HepG2 (cell line): ENCODE measurements at regions not wholly inside any gene's neighbourhood (a gene's known extent, or its start where the extent isn't known, plus 50 kb on each side); places are given as distances from the start of the nearest gene placed in this dataset.

Source experiments
- AGO1 ChIP-seq: fragments of 200-400 bp; formaldehyde crosslinking; IDR thresholded peaks from 2 replicates; pipeline ENCODE4 v1.6.1; 2017; ENCODE audit warnings: mild to moderate bottlenecking, low read depth, low read length, moderate library complexity; ENCODE audit not compliant: poor library complexity, severe bottlenecking
- CBX2 ChIP-seq, 2 experiments: fragments of 200-600 bp in 1 of 2; sonication (generic); formaldehyde crosslinking in 1 of 2; IDR thresholded peaks; 2 replicates each; pipeline versions ENCODE4 v1.7.0 to v1.8.1; 2018 to 2022; ENCODE audit warnings: low read depth in 2 of 2, low read length in 1 of 2, mild to moderate bottlenecking in 1 of 2, missing genetic modification reagents in 1 of 2
- CC2D1A ChIP-seq: sonication (generic); formaldehyde crosslinking; IDR thresholded peaks from 2 replicates; pipeline ENCODE4 v1.8.1; 2023; ENCODE audit warnings: mild to moderate bottlenecking, missing genetic modification reagents
- CEBPG ChIP-seq: IDR thresholded peaks from 2 replicates; pipeline ENCODE4 v1.6.1; 2016
- EHMT2 ChIP-seq: fragments of 200-600 bp; sonication (generic); IDR thresholded peaks from 2 replicates; pipeline ENCODE4 v1.7.0; 2017; ENCODE audit warnings: antibody characterized with exemption, low read depth, low read length, borderline replicate concordance
- ELF1 ChIP-seq: sonication (generic); formaldehyde crosslinking; IDR thresholded peaks from 2 replicates; pipeline ENCODE4 v1.4.0; 2020; ENCODE audit warnings: missing genetic modification reagents
- GABPA ChIP-seq, 2 experiments: IDR thresholded peaks; 2 replicates each; pipeline ENCODE4 v1.6.1; 2011 to 2016; ENCODE audit warnings: low read depth in 2 of 2, low read length in 1 of 2, missing biosample characterization in 1 of 2, missing genetic modification characterization in 1 of 2
- GABPB1 ChIP-seq: IDR thresholded peaks from 2 replicates; pipeline ENCODE4 v1.6.1; 2016; ENCODE audit warnings: mild to moderate bottlenecking, missing genetic modification reagents, moderate library complexity, missing compliant biosample characterization
- GATAD1 ChIP-seq: IDR thresholded peaks from 2 replicates; pipeline ENCODE4 v1.6.1; 2016; ENCODE audit warnings: missing genetic modification reagents, missing compliant biosample characterization
- GFI1 ChIP-seq: sonication (generic); formaldehyde crosslinking; IDR thresholded peaks from 2 replicates; pipeline ENCODE4 v1.5.0; 2020; ENCODE audit warnings: missing genetic modification reagents, mild to moderate bottlenecking, borderline replicate concordance
- GTF3A ChIP-seq: sonication (generic); formaldehyde crosslinking; conservative IDR thresholded peaks from 2 replicates; pipeline ENCODE4 v1.4.0; 2020; ENCODE audit warnings: mild to moderate bottlenecking, missing genetic modification reagents
- MAFF ChIP-seq: IDR thresholded peaks from 2 replicates; pipeline ENCODE4 v1.6.1; 2011; ENCODE audit warnings: low read depth, low read length, improper control_type of control experiment
- NCOR1 ChIP-seq: fragments of 200-600 bp; sonication (generic); IDR thresholded peaks from 2 replicates; pipeline ENCODE4 v1.7.0; 2017; ENCODE audit warnings: antibody characterized with exemption, low read length, borderline replicate concordance
- NFKBIZ ChIP-seq: IDR thresholded peaks from 2 replicates; pipeline ENCODE4 v1.6.1; 2018; ENCODE audit warnings: missing genetic modification reagents, missing compliant biosample characterization
- NR2C2 ChIP-seq: sonication (generic); formaldehyde crosslinking; IDR thresholded peaks from 2 replicates; pipeline ENCODE4 v1.4.0; 2020; ENCODE audit warnings: missing genetic modification reagents, mild to moderate bottlenecking, moderate library complexity, borderline replicate concordance
- POLR2AphosphoS5 ChIP-seq: IDR thresholded peaks from 2 replicates; pipeline ENCODE4 v1.6.1; 2012; ENCODE audit warnings: low read depth, low read length
- RXRB ChIP-seq: IDR thresholded peaks from 2 replicates; pipeline ENCODE4 v1.6.1; 2016; ENCODE audit warnings: borderline replicate concordance, missing genetic modification reagents, missing compliant biosample characterization
- SALL1 ChIP-seq: sonication (generic); formaldehyde crosslinking; IDR thresholded peaks from 2 replicates; pipeline ENCODE4 v1.8.0; 2022; ENCODE audit warnings: mild to moderate bottlenecking, missing genetic modification reagents
- SMARCC2 ChIP-seq: fragments of 450-650 bp; IDR thresholded peaks from 2 replicates; pipeline ENCODE4 v1.6.1; 2017; ENCODE audit warnings: antibody characterized with exemption, mild to moderate bottlenecking
- STAT5B ChIP-seq: sonication (generic); formaldehyde crosslinking; IDR thresholded peaks from 2 replicates; pipeline ENCODE4 v1.4.0; 2020; ENCODE audit warnings: missing genetic modification reagents
- THRA ChIP-seq: sonication (generic); formaldehyde crosslinking; IDR thresholded peaks from 2 replicates; pipeline ENCODE4 v1.4.0; 2020; ENCODE audit warnings: missing genetic modification reagents, borderline replicate concordance
- ZMYM4 ChIP-seq: sonication (generic); formaldehyde crosslinking; IDR thresholded peaks from 2 replicates; pipeline ENCODE4 v1.8.1; 2023; ENCODE audit warnings: mild to moderate bottlenecking, missing genetic modification reagents
- ZNF326 ChIP-seq: sonication (generic); formaldehyde crosslinking; IDR thresholded peaks from 2 replicates; pipeline ENCODE4 v1.4.0; 2020; ENCODE audit warnings: missing genetic modification reagents, borderline replicate concordance
- ZNF33A ChIP-seq: sonication (generic); formaldehyde crosslinking; IDR thresholded peaks from 2 replicates; pipeline ENCODE4 v1.5.1; 2020; ENCODE audit warnings: missing genetic modification reagents, mild to moderate bottlenecking, moderate library complexity, borderline replicate concordance
- ZNF354B ChIP-seq: sonication (generic); formaldehyde crosslinking; IDR thresholded peaks from 2 replicates; pipeline ENCODE4 v1.8.0; 2022; ENCODE audit warnings: mild to moderate bottlenecking, missing genetic modification reagents
- ZNF503 ChIP-seq: sonication (generic); formaldehyde crosslinking; IDR thresholded peaks from 2 replicates; pipeline ENCODE4 v1.4.0; 2020; ENCODE audit warnings: missing genetic modification reagents
- ZNF773 ChIP-seq: sonication (generic); formaldehyde crosslinking; IDR thresholded peaks from 2 replicates; pipeline ENCODE4 v1.4.0; 2020; ENCODE audit warnings: missing genetic modification reagents, borderline replicate concordance
- ZNF816 ChIP-seq: sonication (generic); formaldehyde crosslinking; IDR thresholded peaks from 2 replicates; pipeline ENCODE4 v1.8.0; 2022; ENCODE audit warnings: missing genetic modification reagents, mild to moderate bottlenecking, borderline replicate concordance
- ZNF839 ChIP-seq: sonication (generic); formaldehyde crosslinking; IDR thresholded peaks from 2 replicates; pipeline ENCODE4 v1.4.0; 2020; ENCODE audit warnings: missing genetic modification reagents, mild to moderate bottlenecking, borderline replicate concordance

- TF ChIP-seq THRA (CRISPR knock-in tag) (0 out of 2 replicates have a peak, but pooled peaks have one; percentile 15), ZNF326 (no peak), NR2C2 (CRISPR knock-in tag) (peak; percentile 54; the same call in 1 of the 2 replicates), CEBPG (CRISPR knock-in tag) (peak; percentile 86), NCOR1 (0 out of 2 replicates have a peak, but pooled peaks have one; percentile 31), ZMYM4 (CRISPR knock-in tag) (peak; percentile 57), ELF1 (CRISPR knock-in tag) (0 out of 2 replicates have a peak, but pooled peaks have one; percentile 20), AGO1 (no peak), NFKBIZ (no peak), ZNF816 (no peak), EHMT2 (no peak), ZNF503 (CRISPR knock-in tag) (no peak), ZNF354B (CRISPR knock-in tag) (no peak), SALL1 (CRISPR knock-in tag) (peak; percentile 32; the same call in 1 of the 2 replicates), SMARCC2 (no peak), GFI1 (CRISPR knock-in tag) (0 out of 2 replicates have a peak, but pooled peaks have one; percentile 22), MAFF (no peak), CBX2 (IDR thresholded peaks at IDR 0.05; ENCODE audit: low read depth, low read length) (no peak), CBX2 (CRISPR knock-in tag; IDR thresholded peaks at IDR 0.05; ENCODE audit: low read depth) (no peak), ZNF839 (no peak), CC2D1A (no peak), POLR2AphosphoS5 (no peak), STAT5B (CRISPR knock-in tag) (no peak), GABPB1 (peak; percentile 21; the same call in 1 of the 2 replicates), GTF3A (no peak), RXRB (0 out of 2 replicates have a peak, but pooled peaks have one; percentile 11), GABPA (IDR thresholded peaks at IDR 0.05; ENCODE audit: low read depth, low read length) (no peak), GABPA (CRISPR knock-in tag; IDR thresholded peaks at IDR 0.05; ENCODE audit: low read depth) (peak; percentile 70), GATAD1 (CRISPR knock-in tag) (no peak), ZNF773 (CRISPR knock-in tag) (no peak), ZNF33A (CRISPR knock-in tag) (no peak)
Measured at GRCh38 chr15:85972805-85973540, 106.7 kb upstream of the AGBL1 start (continued).
